Skin epidermis (tissue), 12 donors: ENCODE measurements at regions not wholly inside any gene's neighbourhood (a gene's known extent, or its start where the extent isn't known, plus 50 kb on each side); places are given as distances from the start of the nearest gene placed in this dataset.
"Not testable (repeated sequence)": the region's sequence is repeated elsewhere in the genome, so short reads cannot be mapped to it uniquely, and the experiment has no call there.

Experiments used
- H3K27ac ChIP-seq, 21 experiments: fragments of 200-600 bp; sonication (generic) in 11 of 21; one replicate each; pipeline ENCODE4 v1.5.0; 2020; ENCODE audit warnings: mild to moderate bottlenecking in 3 of 21, inconsistent platforms in 2 of 21, moderate library complexity in 2 of 21
- H3K4me3 ChIP-seq, 7 experiments: fragments of 200-600 bp; sonication (generic) in 2 of 7; one replicate each; pipeline ENCODE4 v1.5.0; 2020; ENCODE audit warnings: inconsistent platforms in 2 of 7, mild to moderate bottlenecking in 2 of 7, moderate library complexity in 1 of 7

DNA sequence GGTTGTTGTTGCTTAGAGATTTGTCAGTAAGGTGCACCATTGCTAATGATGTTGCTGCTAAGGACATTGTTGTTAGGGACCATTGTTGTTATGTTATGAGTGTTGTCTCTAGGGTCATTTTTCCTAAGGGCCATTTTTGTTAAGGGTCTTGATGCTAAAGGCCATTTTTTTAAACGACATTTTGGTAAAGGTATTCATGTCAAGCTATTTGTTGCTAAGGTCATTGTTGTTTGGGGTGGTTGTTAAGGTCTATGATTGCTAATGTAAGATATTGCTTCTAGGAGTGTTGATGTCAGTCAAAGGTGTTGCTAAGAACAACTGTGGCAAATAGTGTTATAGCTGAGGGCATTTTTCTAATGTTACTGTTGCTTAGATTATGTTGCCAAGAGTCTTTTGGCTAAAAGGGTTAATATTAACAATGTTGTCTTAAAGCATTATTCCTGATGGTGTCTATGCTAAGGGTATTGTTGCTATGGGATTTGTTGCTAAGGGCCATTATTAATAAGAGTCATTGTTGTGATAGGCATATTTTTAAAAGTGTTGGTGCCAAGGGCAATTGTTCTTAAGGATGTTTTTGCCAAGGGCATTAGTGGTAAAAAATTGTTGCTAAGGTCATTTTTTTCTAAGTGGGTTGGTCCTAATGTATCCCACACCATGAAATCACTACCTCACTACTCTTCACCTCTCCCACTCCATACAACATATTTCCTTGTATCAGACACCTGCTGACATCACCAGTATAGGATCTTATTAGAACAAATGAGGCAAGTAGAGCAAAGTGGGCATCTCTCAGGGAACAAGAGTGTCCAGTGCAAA, 56.2 kb downstream of the SPATA31A6 start:
- not testable (repeated sequence) for H3K27ac ChIP-seq, H3K4me3 ChIP-seq

DNA sequence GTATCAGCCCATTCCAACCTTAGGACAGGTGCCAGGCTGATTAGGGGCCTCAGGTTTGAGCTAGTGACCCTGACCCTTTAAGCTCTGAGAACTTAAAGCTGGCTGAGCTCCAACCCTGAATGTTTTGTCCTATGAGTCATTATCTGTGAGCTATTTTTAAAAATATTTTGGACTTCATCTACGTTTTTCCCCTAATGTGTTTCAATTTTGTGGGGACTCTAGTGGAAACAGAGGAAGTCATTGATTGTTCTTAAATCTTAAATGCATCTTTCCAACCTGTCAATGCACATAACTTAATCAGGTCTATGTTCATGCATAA, 56.8 kb downstream of the SPATA31A6 start:
- H3K4me3 ChIP-seq, H3K27ac ChIP-seq: not testable (repeated sequence)

DNA sequence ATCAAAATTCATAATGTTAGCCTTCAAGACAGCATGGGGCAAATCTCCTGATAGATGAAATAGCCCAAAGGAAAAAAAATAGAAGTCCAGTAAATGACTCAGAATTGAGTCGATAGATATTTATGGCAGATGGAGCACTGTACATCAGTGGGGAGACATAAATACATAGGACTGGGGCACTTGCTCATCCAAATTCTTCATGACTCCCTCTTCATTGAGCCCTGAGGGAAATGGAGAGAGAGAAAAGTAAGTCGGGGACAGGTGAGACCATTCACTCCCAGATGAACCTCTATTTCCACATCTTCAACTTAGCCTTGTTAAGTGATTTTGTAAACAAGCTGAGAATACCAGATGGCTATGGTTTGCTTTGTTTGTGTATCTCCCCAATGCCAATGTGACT, 59.8 kb downstream of the SPATA31A6 start:
- H3K4me3 ChIP-seq, H3K27ac ChIP-seq: not testable (repeated sequence)

DNA sequence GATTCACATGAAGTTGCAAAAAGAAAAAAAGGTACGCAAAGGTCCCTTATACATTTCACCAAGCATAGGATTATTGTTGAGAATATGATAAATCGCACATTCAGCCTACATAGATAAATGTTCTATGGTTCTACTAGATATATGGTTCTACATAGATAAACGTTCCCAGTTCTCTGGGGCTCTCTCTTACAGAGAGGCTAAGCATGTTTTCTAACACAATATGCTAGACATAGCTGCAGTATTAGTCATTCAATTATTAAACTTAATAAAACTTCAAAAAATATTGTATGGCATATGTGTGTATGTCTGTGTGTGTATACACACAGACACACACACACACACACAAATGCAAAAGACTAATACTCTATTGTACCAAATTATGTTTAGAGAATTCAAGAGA, 60.4 kb downstream of the SPATA31A6 start:
- H3K4me3 ChIP-seq, H3K27ac ChIP-seq: not testable (repeated sequence)

DNA sequence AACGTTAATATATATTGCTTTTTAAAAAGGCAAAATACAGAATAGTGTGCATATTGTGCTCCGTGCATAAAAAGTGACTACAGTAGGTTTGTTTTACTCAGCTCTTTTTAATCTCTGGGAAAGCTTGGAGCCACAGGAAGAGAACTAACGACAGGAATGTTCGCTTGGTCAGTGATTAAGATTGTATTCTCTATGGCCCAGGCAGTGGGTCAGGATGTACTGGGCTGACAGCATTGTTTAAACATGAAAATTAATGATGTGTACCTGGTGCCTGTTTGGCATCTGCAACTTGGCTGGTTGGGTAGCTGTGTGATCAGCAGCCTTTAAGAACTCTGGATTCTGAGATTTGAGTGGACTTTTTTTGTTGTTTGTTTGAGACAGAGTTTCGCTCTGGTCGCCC, 85.3 kb downstream of the SPATA31A6 start:
- H3K27ac ChIP-seq, H3K4me3 ChIP-seq: not testable (repeated sequence)

DNA sequence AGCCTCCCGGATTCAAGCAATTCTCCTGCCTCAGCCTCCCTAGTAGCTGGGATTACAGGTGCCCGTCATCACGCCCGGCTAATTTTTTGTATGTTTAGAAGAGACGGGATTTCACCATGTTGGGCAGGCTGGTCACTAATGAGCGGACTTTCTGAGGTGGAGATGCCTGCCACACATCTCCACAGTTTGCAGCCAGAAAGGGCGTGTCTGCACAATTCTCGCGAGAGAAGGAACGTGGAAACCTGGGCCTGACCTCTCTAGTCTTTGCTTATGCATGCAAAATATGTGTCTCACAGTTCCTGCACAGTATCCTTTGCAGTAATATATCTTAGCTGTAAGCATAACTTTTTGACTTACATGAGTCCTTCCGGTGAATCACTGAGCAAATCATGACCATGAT, 85.7 kb downstream of the SPATA31A6 start:
- H3K27ac ChIP-seq, H3K4me3 ChIP-seq: not testable (repeated sequence)

DNA sequence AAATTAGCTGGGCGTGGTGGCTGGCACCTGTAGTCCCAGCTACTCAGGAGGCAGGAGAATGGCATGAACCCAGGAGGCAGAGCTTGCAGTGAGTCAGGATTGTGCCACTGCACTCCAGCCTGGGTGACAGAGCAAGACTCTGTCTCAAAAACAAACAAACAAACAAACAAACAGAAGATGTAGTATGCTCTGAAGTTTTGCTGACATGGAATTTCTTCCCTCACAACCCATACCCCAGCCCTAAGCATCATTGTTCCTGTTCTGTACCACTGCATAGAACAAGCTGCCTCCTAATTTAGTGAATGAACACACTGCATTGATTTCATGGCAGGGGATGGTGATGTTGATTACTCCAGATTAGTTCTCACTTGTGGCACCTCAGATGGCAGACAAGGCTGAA, 89.7 kb downstream of the SPATA31A6 start:
- not testable (repeated sequence) for H3K27ac ChIP-seq, H3K4me3 ChIP-seq

DNA sequence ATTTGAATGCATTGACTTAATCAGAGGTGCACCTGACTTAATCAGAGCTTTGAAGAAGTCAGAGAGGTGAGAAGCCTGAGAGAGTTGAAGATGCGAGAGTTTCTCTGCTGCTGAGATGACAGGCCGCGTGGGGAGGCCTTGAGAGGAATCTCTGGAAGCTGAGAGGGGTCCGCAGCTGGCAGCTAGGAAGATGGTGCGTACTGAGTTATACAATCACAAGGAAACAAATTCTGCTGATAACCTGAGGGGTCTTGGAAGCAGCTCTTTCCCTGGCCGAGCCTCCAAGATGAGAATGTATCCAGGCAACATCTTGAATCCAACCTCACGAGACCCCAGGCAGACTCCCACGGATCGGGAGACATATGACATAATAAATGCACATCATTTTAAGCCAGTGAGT, 91.7 kb downstream of the SPATA31A6 start:
- Histone ChIP-seq H3K4me3 (no peak overlapping the region), H3K27ac (no peak overlapping the region)

DNA sequence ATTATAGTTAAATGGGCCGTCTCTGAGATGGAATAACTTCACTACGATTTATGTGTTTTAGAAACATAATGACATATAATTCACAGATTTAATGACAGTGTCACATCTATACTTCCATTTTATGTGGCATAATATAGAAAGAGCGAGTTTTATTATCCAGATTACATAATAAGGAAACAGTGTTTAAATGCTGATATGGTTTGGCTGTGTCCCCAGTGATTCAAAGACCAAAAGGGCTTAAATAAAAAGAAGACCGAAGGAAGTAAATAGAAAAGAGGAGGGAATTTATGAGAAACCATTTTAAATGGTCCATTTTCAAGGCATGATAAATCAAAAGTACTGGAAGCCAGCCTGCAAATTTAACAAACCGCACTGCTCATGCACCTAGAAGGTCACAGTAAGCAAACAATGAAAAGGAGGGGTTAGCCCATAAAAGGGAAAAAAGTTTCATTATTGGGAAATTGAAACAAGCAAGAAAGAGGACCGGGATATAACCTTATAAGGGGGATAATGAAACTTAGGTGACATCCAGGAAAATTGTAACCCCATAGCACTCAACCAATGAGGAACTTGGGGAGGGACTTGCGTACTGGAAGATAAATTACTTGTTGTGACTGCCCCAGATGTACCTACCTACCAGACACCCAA, 99.2 kb downstream of the SPATA31A6 start:
- H3K4me3 ChIP-seq, H3K27ac ChIP-seq: not testable (repeated sequence)

DNA sequence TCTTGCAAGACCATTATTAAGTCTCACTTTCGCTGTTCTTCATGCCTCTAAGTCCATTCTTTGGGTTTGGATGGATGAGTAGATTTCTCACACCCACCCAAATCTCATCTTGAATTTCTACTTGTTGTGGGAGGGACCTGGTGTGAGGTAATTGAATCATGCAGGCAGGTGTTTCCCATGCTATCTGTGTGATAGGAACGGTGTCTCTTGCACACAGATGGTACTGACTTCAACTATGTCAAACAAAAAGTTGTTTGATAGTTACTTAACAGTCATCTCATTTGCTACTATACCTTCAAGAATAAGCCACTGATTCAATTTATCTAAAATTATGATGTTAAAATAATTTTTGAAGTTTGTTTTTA, 99.7 kb downstream of the SPATA31A6 start:
- not testable (repeated sequence) for H3K4me3 ChIP-seq, H3K27ac ChIP-seq

DNA sequence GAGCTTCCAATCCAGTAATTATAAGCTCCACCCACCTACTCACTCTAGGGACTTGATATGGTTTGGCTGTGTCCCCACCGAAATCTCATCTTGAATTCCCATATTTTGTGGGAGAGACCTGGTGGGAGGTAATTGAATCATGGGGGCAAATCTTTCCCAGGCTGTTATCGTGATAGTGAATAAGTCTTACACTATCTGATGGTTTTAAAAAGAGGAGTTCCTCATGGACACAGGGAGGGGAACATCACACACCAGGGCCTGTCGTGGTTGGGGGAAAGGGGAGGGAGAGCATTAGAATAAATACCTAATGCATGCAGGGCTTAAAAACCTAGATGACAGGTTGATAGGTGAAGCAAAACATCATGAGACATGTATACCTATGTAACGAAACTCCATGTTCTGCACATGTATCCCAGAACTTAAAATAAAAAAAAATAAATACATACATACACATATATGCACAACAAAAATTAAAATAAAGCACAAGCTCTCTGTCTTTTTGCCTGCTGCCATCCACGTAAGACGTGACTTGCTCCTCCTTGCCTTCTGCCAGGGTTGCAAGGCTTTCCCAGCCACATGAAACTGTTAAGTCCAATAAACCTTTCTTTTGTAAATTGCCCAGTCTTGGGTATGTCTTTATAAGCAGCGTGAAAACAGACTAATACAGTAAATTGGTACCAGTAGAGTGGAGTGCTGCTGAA, 102.8 kb downstream of the SPATA31A6 start:
- not testable (repeated sequence) for H3K4me3 ChIP-seq, H3K27ac ChIP-seq

DNA sequence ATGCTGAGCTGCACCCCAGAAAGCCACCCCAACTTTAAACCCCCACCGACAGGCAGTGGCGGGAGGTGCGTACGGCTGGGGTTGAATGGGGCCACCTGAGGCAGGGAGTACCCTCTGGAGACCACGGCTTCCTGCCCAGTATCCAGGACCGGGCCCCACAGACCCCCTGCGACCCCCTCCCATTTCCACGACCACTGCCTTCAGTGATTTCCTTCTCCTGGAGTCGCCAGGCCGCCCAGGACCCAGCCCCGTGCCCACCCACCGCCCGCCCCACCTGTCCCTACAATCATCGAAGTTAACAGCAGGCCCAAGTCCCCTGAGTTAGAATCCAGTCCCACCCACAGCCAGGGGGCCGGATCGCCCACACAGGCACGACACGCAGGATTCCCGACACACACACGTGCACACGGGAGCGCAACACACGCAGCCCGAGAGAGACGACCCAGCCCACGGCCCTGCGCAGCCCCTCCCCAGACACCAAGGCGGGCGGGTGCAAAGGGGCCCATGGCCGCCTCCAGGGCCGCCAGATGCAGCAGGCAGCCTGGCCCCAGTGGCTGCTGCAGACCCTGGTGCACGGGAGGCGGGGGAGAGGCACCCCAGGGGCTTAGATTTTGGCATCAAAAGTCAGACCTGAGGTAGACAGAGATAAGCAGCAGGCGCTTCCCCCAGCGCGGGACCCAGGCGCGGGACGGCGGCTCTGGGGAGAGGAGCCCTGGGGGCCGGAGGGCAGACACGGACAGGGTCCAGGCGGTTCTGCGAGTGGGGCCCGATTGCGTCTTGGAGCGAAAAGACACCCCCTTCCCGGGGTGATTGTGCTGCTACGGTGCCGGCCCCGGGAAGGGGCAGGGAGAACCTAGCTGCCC, 104.8 kb downstream of the SPATA31A6 start:
- H3K27ac ChIP-seq, H3K4me3 ChIP-seq: not testable (repeated sequence)

DNA sequence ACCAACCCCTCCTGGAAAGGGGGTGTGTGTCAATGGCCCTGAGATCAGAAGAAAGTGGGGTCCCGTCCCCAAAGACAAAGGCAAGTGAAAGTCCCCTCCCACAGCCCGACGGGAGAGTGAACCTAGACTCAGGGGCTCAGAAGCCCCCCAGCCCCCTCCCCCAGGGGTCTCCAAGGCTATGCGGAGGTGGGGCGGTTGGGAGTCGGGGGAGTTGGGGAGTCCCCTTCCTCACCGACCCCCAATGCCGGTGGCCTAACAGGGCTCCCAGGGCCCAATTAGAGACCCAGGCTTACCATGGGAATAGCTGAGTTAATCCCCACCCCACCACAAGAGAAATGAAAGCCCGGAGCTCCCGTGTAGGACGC, 105.4 kb downstream of the SPATA31A6 start:
- H3K4me3 ChIP-seq, H3K27ac ChIP-seq: not testable (repeated sequence)

DNA sequence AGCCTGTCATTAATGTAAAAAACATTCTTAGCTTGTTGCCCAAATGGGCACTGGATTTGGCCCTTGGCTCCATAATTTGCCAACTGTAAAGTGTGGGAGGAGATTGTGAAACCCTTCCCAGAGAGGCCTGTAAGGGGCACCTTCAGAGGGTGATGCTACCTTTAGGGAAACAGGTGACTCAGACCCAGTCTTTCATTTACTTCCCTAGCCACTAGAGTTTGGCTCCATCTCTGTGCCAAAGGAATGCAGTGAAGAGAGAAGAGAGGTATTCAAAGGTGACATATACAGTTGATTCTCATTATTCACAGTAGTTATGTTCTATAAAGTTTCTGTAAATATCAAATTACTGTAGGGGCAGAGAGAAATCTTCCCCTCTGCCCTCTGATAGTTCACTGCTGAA, 116.7 kb downstream of the SPATA31A6 start:
- H3K27ac ChIP-seq, H3K4me3 ChIP-seq: not testable (repeated sequence)

DNA sequence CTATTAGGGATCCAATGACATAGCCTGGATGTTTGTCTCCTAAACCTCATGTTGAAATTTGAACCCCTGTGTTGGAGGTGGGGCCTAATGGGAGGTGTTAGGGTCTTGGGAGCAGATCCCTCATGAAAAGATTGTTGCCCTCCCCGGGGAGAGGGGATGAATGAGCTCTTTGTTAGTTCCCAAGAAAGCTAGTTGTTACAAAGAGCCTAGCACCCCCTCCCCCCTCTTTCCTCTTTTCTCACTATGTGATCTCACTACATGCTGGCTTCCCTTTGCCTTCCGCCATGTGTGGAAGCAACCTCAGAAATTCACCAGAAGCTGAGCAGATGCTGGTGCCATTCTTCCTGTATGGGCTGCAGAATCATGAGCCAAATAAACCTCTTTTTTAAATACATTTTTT, 123.2 kb downstream of the SPATA31A6 start:
- H3K27ac ChIP-seq, H3K4me3 ChIP-seq: not testable (repeated sequence)

DNA sequence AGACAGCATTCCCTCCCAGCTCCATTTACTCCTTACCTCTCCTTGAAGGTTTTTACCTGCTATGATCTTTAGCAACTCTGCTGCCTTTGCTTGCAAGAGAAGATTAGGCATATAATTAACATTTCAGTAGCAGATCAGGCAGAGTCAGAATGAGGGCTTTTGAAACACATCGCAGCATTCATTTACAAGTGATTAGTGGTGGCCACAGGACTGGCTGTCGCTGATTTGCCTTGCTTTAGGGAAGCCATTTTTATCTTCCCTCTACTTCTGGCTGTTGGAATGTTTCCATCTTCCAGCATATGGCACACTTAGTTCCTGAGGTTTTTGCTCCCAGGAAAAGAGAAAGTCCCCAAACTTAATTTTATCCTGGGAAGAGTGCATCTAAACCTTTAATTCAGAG, 124.0 kb downstream of the SPATA31A6 start:
- not testable (repeated sequence) for H3K4me3 ChIP-seq, H3K27ac ChIP-seq

DNA sequence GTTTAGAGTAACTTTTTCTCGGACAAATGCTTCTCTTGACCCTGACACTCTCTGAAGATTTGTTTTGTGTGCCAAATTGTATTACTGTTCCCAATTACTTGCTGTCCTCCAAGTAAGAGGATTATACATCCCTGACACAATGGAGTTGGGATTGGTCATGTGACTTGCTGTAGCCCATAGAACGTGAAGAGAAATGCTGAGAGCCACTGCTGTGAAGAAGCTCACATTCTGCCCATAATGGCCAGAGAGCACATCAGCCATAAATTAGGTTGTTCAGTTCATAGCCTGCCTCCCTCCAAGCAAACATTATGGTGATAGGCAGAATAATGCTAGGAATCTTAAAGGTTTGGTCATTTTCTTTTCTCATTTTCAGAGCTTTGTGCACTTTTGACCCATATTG, 127.5 kb downstream of the SPATA31A6 start:
- not testable (repeated sequence) for H3K4me3 ChIP-seq, H3K27ac ChIP-seq

DNA sequence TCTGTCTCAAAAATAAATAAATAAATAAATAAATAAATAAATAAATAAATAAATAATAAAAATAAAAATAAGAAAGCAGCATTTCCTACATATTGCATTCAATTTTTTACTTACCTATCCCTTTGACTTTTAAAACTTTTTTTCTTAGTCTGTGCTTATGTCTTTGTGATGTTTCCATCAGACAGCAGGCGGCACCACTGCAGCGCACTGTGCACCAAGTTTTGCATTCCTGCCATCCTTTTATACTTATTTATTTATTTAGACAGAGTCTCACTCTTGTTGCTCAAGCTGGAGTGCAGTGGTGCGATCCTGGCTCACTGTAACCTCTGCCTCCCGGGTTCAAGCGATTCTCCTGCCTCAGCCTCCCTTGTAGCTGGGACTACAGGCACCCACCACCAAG, 132.6 kb downstream of the SPATA31A6 start:
- not testable (repeated sequence) for H3K4me3 ChIP-seq, H3K27ac ChIP-seq

DNA sequence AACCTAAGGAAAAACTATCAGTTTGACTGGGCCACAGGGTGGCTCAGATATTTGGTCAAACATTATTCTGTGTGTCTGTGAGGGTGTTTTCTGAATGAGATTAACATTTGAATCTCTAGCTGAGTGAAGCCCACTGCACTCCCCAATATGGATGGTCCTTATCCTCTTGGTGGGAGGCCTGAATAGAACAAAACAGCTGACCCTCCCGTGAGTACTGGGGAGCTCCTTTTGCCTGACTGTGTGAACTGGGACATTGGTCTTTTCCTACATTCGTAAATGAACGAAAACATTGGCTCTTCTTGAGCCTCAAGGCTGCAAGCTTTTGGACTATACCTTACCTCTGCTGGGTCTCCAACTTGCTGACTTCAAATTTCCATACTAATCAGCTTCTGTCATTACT, 134.2 kb downstream of the SPATA31A6 start:
- H3K4me3 ChIP-seq, H3K27ac ChIP-seq: not testable (repeated sequence)

DNA sequence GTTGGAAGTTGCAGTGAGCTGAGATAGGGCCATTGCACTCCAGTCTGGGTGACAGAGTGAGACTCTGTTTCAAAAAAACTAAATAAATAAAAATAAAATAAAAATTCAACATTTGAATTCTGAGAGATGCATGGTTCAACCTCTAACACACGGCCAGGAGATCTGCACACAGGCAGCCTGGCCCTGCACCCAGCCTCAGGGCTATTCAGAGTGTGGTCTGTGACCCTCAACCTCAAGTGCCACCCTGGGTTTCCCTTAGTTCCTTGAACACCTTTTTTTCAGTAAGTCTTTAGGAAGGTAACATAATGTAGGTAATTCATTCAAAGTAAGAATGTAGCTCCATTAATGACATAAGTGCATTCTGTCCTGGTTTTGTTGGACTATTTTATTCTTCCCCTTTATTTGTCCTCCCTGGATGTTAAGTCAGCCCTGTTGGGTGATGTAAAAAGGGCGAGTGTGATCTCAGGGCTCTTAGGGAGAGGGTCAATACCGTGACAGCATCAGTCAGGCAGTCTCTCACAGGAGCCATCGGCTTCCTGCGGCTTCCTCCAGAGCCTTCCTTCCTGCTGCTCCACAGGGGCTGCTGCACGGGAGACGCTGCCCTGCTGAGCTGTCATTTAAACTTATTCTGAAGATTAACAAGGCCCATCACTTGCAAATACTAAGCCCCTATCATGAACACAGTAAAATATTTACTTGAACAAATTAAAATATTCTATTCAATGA, 139.8 kb downstream of the SPATA31A6 start:
- not testable (repeated sequence) for H3K4me3 ChIP-seq, H3K27ac ChIP-seq
